ENCODE measurements at regions not wholly inside any gene's neighbourhood (a gene's known extent, or its start where the extent isn't known, plus 50 kb on each side); places are given as distances from the start of the nearest gene placed in this dataset.

DNA sequence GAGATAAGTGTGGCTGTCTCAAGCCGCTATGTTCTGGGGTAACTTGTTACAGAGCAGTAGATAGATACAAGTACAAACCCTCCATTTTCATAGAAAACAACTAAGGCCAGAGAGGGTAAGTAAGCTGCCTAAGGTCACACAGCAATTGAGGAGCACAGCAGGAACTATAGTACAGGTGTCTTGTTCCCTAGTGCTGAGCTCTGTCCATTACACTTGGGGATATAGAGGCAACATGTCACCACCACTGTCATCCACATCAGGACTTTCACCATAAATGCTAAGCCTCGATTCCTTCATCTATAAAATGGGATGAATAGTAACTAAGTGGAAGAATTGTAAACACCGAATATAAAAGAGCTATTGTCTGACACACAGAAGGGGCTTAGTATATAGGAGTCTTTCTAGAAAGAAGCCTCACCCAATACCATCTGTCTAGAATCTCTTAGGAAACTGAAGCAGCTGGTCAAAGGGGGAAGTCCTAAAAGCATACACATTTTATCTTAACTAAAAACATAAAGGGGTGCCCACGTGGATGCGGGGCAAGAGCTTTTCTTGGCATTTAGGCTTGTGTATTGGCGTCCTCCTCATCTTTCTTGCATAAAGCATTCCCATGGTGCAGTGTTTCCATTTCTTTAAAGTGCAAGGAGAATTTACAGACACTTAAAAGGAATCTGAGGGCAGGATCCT, 93.8 kb upstream of the ALX4 start:
- DNase-seq (ENCODE audit: low read depth), result no peak
- H3K4me3 ChIP-seq (ENCODE audit: control insufficient read depth, low read depth, low read length), result no peak overlapping the region
- TF ChIP-seq CTCF (IDR thresholded peaks at IDR 0.05; ENCODE audit: control insufficient read depth, insufficient read depth, low read depth, low read length, missing control alignments), result no peak

GRCh38 chr11:44404301-44404700, 94.4 kb upstream of the ALX4 start:
- DNase-seq (ENCODE audit: low read depth), result no peak
- no peak for TF ChIP-seq CTCF (IDR thresholded peaks at IDR 0.05; ENCODE audit: control insufficient read depth, insufficient read depth, low read depth, low read length, missing control alignments)
- no peak overlapping the region for H3K4me3 ChIP-seq (ENCODE audit: control insufficient read depth, low read depth, low read length)

- H3K4me3 ChIP-seq (ENCODE audit: control insufficient read depth, low read depth, low read length), result no peak overlapping the region
- no peak for TF ChIP-seq CTCF (IDR thresholded peaks at IDR 0.05; ENCODE audit: control insufficient read depth, insufficient read depth, low read depth, low read length, missing control alignments)
- DNase-seq (ENCODE audit: low read depth), result no peak
These were observed 94.9 kb upstream of the ALX4 start for GRCh38 chr11:44404736-44405395.

DNA sequence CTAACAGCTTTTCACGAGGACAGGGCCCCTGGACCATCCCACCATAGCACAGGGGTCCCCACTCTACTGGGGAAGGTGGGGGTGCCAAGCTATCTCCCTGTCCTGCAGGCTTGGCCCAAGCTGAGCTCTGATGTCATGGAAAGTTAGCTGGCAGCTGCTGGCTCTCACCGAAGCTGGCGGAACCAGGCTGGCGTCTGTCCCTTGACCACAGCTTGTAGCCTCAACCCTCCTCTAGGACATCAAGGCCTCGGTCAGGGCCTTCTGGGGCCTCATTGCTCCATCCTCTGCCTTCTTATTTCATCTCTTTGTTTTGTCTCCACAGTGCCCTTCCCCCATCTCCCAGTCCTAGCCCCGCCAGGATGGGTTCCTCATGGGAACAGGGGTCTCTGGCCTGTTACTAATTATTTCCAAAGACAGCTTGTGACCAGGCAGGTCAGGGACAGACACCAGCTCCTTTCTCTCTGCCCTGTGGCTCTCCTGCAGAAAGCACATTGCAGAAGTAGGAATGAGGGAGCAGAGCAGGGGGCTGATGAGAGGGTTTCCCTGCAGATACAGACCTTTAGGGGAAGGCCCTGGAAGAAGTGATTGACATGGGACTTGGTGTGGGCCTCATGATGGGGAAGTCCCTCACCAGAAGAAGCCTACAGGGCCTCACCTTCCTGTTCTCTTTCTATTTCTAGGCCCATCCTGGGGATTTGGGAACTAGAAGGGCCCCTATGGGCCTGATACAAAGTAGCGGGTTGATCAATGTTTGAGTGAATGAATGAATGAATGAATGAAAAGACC, 97.5 kb upstream of the ALX4 start:
- no peak overlapping the region for H3K4me3 ChIP-seq (ENCODE audit: control insufficient read depth, low read depth, low read length)
- DNase-seq (ENCODE audit: low read depth), result no peak
- no peak for TF ChIP-seq CTCF (IDR thresholded peaks at IDR 0.05; ENCODE audit: control insufficient read depth, insufficient read depth, low read depth, low read length, missing control alignments)

DNA sequence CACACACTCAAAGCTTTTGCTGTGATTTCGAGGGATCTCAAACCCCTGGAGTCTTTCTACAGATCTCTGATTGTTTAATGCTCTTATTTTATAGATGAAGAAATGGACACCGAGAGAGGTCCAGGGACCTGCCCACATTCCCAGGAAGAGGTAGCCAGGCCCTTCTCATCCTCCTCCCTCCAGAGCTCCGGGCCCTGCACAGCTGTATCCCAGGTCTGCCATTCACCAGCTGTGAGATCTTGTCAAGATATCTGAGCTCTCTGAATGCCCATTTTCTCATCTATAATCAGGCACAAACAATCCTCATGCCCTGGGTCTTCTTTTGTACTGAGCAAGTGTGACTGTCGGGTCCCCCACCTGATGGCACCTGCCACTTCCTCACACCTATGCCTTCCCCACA, 98.2 kb upstream of the ALX4 start:
- H3K4me3 ChIP-seq (ENCODE audit: control insufficient read depth, low read depth, low read length), result no peak overlapping the region
- DNase-seq (ENCODE audit: low read depth), result no peak
- TF ChIP-seq CTCF (IDR thresholded peaks at IDR 0.05; ENCODE audit: control insufficient read depth, insufficient read depth, low read depth, low read length, missing control alignments), result no peak

DNA sequence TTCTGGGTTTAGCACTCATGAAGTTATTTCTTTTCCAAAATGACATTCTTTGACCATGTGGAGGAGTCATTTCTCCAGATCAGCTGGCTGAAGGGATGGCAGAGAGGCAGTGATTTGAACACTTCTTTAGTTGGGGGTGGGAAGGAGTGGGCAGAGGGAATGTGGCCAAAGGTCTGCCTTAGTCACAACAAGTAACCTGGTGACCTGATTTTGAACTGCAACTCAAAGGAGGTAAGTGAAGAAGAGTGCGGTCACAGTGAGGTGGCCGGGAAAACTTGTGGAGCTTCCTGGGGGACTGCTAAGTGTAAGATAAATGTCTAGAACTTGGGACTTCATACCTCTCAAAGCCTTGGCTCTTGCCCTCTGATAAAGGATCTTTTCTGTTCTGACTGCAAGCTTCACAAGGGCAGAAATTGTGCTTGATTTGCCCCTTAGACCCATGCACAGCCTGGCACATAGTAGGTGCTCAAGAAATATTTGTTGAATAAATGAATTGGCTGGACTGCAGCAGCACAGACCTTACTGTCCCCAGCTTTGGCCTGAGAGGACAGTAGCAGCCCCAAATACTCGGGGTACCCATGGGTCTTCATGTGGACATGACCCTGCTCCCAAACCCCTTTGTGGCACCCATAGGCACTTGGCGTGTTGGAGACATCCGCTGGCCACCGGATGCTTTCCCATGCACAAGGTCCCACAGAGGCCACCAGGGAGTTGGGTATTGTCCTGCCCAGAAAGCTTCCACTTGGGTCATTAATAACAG, 99.0 kb upstream of the ALX4 start:
- no peak overlapping the region for H3K4me3 ChIP-seq (ENCODE audit: control insufficient read depth, low read depth, low read length)
- no peak for TF ChIP-seq CTCF (IDR thresholded peaks at IDR 0.05; ENCODE audit: control insufficient read depth, insufficient read depth, low read depth, low read length, missing control alignments)
- DNase-seq (ENCODE audit: low read depth), result no peak
